MG63 (cell line): ENCODE measurements at regions not wholly inside any gene's neighbourhood (a gene's known extent, or its start where the extent isn't known, plus 50 kb on each side); places are given as distances from the start of the nearest gene placed in this dataset.
"Not testable (repeated sequence)": the region's sequence is repeated elsewhere in the genome, so short reads cannot be mapped to it uniquely, and the experiment has no call there.

Experiments
- DNase-seq: peaks from one replicate; pipeline ENCODE4 v3.0.0-alpha.2; 2020
- H3K27me3 ChIP-seq: fragments of 250-450 bp; sonication (Bioruptor Pico); 2 replicates; pipeline ENCODE4 v1.5.1; 2020; ENCODE audit warnings: mild to moderate bottlenecking, moderate library complexity
- H3K36me3 ChIP-seq: fragments of 250-450 bp; sonication (Bioruptor Pico); 2 replicates; pipeline ENCODE4 v1.5.1; 2020; ENCODE audit warnings: mild to moderate bottlenecking, moderate library complexity
- H3K4me3 ChIP-seq: fragments of 250-450 bp; sonication (Bioruptor Pico); 2 replicates; pipeline ENCODE4 v1.5.1; 2020; ENCODE audit warnings: mild to moderate bottlenecking, moderate library complexity
- H3K9me3 ChIP-seq: fragments of 250-450 bp; sonication (Bioruptor Pico); 2 replicates; pipeline ENCODE4 v1.5.1; 2020; ENCODE audit warnings: mild to moderate bottlenecking, moderate library complexity

DNA sequence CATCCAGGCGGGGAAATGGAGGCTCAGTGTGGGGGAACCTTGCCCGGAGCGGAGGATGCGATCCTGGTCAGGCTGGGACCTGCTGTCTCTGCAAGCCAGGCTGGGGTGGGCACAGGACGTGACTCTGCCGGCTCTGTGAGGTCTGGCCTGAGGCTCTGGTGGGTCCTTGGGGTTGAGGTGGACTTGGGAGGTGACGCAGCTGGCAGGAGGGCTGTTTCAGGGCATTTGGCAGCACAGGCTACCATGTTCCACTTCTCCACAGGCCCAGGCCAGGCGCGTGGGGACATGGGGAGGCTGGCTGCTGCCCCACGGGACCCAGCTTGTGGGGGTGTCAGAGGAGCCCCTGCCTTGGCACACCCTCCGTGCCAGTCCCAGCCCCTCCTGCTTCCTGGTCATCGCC, 1199.7 kb downstream of the BRD1 start:
- Histone ChIP-seq H3K9me3 (no peaks in the 10 kb centered on the region), H3K4me3 (no peak overlapping the region), H3K27me3 (no peaks in the 10 kb centered on the region), H3K36me3 (no peaks in the 10 kb centered on the region)
- no peak for DNase-seq

DNA sequence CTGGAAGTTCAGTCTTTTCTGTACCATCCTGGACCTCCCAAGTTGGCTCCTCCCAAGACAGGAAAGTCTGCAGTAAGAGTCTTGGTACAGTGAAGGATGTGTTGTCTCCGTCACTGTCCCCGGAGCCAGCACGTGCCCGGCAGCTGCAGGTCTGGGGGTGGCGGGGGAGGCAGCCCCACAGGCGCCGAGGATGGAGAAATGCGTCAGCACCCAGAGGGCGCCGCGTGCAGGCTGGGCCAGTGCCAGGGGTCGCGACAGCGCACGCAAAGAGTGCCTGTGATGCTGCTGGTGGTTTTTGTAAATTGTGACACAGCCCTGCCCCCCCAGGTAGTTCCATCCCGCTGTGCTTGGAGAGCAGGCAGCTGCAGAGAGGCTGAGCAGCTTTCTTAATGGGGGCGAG, 1200.5 kb downstream of the BRD1 start:
- Histone ChIP-seq H3K27me3 (no peaks in the 10 kb centered on the region), H3K9me3 (no peaks in the 10 kb centered on the region), H3K36me3 (no peaks in the 10 kb centered on the region), H3K4me3 (no peak overlapping the region)
- no peak for DNase-seq

DNA sequence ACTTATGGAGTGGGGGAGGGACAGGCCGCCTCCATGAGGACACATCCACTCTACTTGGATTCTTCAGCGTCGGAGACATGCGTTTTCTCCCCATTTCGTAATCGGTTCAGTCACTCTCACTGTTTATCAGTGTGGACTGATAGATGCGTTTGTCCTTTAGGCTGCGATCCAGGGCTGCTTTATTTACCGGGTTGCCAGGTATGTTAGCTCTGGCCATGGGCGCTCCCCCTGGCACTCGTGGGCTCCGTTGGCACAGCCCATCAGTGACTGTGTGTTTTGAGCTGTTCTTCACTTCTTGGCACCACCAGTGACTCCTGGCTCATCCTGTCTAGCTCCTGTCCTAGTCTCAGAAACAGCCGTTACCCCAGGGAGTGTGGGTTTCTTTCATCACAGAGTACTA, 1203.3 kb downstream of the BRD1 start:
- Histone ChIP-seq H3K4me3 (no peak overlapping the region), H3K36me3 (no peaks in the 10 kb centered on the region), H3K9me3 (no peaks in the 10 kb centered on the region), H3K27me3 (no peaks in the 10 kb centered on the region)
- DNase-seq = no peak

DNA sequence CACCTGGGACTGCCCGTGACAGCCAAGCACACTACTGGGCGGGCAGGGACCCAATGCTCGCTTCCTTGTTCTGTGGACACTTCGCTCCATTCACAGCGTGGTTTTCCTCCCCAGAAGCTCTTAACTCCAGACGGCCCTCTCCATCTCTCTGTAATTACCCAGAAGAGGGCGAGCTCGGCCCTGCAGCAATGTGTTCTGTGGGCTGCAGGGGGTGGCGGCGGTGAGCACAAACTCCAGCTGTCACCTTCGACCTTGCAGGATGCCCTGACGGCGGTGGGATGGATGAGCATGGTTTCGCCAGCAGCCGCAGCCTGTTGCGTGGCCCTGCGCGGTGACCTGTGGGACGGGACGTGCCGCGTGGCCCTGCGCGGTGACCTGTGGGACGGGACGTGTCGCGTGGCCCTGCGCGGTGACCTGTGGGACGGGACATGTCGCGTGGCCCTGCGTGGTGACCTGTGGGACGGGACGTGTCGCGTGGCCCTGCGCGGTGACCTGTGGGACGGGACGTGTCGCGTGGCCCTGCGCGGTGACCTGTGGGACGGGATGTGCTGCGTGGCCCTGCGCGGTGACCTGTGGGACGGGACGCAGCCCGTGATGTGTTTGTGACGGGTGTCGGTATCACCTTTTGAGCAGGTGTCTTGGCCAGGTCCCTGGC, 1204.7 kb downstream of the BRD1 start:
- DNase-seq = no peak
- Histone ChIP-seq H3K27me3 (no peaks in the 10 kb centered on the region), H3K9me3 (no peaks in the 10 kb centered on the region), H3K36me3 (no peaks in the 10 kb centered on the region), H3K4me3 (no peak overlapping the region)

DNA sequence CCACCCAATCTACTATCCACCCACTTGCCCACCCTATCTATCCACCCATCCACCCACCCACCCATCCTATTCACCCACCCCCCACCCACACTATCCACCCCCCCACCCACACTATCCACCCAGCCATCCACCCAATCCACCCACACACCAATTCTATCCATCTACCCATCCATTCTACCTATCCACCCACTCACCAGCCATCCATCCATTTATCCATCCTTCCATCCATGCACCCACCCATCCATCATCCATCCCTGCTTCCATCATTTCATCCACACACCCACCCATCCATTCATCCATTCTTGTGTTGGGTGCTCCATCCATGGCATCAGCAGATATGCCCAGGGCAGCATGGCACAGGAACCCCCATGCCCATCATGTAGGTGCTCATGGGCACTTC, 1206.6 kb downstream of the BRD1 start:
- DNase-seq = no peak
- H3K27me3 ChIP-seq = no peaks in the 10 kb centered on the region
- no peaks in the 10 kb centered on the region for H3K36me3 ChIP-seq
- H3K4me3 ChIP-seq = no peak overlapping the region
- H3K9me3 ChIP-seq = no peaks in the 10 kb centered on the region

DNA sequence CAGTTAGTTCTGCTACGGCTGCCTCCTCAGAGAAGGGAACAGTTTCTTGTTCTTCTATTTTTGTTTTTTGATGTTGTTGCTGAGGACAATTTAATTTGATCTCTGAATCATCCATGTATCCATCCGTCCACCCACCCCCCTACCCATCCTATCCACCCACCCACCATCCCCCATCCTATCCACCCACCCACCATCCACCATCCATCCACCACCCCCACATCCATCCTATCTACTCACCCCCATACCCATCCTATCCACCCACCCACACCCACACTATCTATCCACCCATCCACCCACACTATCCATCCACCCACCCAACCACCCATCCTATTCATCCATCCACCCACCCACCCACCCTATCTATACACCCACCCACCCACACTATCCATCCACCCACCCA, 1207.2 kb downstream of the BRD1 start:
- not testable (repeated sequence) for DNase-seq, H3K9me3 ChIP-seq, H3K36me3 ChIP-seq, H3K4me3 ChIP-seq, H3K27me3 ChIP-seq

DNA sequence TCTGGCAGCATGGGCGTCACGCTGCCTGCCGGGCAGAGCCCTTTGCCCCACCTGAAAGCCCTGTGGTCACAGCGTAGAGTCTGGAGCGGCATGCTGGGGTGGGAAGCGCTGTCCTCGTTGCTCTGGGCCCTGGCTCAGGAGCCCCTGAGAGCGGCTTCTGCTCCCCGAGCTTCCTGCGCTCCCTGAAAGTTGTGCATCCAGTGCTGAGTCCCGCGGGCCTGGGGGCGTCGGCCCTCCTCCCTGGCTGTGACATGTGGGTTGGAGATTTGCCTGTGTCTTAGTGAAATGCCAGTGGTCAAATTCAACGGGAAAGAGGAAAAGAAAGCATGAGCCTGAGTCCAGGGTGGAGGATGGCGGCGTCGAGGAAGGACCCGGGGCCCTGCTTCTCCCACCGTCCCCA, 1208.0 kb downstream of the BRD1 start:
- H3K36me3 ChIP-seq = no peaks in the 10 kb centered on the region
- H3K9me3 ChIP-seq = no peaks in the 10 kb centered on the region
- no peak for DNase-seq
- H3K27me3 ChIP-seq = no peaks in the 10 kb centered on the region
- no peak overlapping the region for H3K4me3 ChIP-seq

DNA sequence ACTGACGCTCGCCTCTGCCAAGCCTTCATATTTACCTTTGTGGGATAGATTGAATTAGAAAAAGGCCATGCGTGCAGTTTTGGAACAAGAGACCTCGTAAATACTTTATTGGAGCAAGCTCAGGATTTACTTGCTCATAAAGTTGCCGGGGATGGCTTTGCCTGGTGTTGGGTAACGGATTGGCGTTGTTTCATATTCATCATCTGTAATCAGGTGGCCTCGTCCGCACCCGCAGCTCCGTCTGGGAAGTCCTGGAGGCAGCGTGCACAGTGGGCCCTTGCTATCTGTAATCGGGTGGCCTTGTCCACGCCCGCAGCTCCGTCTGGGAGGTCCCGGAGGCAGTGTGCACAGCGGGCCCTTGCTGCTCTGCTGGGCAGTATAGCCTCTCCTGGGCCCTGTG, 1209.3 kb downstream of the BRD1 start:
- Histone ChIP-seq H3K9me3 (no peaks in the 10 kb centered on the region), H3K4me3 (no peak overlapping the region), H3K27me3 (no peaks in the 10 kb centered on the region), H3K36me3 (no peaks in the 10 kb centered on the region)
- no peak for DNase-seq

DNA sequence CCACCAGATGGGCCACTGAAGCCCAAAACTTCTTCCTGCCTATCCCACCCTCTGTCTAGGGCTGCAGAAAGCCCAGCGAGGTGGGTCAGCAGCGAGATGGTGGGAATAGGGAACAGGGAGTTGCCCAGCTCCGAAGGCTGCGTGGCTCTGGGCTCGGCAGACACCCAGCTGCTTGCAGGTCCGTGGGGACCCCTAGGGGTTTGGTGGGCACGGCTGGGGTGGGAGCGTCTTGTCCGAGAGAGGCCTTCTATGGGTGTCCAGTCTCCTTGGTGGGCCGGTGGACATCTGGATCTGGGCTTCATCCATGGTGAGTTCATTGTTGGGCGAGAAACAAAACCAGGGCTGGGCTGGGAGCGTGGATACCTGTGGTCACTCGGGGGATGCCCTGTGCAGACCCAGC, 1211.0 kb downstream of the BRD1 start:
- no peaks in the 10 kb centered on the region for H3K9me3 ChIP-seq
- H3K4me3 ChIP-seq = no peak overlapping the region
- DNase-seq = no peak
- H3K27me3 ChIP-seq = no peaks in the 10 kb centered on the region
- no peaks in the 10 kb centered on the region for H3K36me3 ChIP-seq

DNA sequence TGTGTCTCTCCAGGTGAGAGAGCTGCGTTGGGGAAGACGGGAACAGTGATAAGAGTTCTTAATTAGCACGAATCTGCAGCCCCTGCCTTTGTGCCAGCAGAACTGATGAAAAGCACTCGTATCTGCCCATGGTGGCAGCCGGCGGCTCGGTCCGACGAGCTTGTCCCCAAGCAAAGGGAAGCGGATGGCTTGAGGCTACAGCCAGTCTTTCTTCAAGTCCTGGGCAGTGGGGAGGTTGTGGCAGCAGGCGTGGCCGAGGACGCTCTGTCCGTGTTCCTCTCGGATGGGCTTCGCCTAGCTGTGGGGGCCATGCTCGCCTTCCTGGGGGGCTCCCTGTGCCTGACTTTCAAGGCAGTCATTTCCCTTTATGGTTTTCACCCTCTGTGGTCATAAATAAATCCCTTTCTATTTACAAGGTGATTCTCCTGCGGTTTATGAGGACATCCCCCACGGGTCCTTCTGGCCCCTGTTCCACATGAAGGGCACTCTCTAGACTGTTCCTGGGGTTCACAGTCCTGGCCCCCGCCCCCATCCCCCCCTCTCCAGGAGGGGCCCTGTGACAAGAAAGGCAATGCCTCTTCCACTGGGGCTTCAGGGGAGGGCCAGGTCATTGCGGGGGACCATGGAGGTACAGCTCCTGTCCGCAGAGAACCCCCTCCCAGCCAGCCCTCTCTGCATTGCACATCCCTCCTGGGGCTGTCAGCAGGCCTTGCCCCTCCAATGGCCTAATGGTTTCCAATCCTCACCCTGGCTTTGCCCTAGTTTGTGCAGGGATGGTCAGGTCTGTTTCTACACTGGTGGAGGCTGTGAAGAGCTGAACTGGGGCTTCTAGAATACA, 1212.3 kb downstream of the BRD1 start:
- Histone ChIP-seq H3K9me3 (no peaks in the 10 kb centered on the region), H3K36me3 (no peaks in the 10 kb centered on the region), H3K4me3 (no peak overlapping the region), H3K27me3 (no peaks in the 10 kb centered on the region)
- DNase-seq = no peak

DNA sequence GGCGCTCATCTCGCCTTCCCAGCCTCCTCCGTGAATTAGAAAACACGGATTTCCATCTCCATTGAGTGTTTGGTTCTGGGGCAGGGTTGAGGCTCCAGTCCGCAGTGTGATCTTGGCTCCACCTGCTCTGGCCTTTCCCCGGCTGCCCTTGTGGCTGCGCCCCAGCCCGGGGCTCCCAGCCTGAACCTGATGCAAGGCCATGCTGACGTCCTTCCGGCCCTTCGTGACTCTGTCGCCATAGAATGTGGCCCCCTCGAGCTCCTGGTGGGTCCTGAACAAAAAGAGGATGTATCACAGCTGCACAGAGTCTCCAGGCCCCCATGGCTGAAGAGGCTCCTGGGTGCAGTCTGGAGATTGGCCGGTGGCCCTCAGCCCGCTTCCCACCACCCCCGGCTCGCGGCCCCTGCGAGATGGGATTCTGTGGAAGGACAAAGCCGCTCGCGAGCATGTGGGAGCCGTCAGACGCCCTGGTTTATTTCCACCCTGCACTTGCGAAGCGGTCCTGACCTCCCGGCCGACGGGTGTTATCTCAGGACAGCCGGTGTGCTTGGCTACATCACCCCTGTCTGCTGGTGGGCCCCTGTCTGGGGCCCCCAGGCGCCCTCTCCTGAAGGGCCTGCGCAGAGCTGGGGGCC, 1214.0 kb downstream of the BRD1 start:
- no peaks in the 10 kb centered on the region for H3K27me3 ChIP-seq
- no peak overlapping the region for H3K4me3 ChIP-seq
- H3K36me3 ChIP-seq = no peaks in the 10 kb centered on the region
- DNase-seq = no peak
- H3K9me3 ChIP-seq = no peaks in the 10 kb centered on the region

DNA sequence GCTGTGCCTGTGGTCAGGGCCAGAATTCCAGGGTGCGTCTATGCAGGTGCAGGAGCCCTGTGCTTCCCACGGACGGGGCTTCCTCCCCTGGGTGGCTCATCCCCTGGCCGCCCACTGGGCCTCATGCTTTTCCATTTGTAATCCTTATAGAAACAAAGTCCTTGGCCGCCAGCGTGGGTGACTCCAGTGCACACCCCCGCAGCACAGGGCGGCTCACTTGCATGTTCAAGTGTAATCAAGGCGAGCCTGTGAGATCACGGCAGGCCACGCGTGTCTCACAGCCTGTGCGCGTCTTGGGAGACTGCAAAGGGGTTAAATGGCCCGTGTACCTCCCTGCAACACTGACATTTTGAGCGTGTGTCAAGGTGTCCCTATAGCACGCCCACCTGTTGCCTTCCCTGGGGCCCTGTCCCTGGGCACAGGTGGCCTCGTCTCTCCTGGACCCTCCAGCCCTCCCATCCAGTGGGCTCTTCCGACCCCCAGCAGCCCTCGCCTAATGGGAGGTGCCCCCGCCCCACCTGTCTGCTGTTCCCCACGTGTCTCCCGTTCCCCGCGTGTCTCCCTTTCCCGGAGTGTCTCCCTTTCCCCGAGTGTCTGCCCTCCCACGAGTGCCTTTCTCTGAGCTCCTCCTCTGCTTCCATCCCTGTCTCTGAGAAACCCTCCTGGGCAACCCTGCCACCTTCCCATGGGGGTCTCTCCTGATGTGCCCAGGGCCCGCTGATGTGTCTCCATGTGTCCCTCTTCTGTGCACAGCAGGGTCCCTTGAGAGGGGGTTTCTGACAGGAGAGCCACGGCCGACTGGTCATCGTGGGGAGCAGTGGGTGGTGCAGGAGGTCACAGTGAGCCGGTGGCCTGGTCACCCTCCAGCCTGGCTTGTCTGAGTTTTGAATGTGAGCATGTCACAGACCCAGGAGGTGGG, 1215.3 kb downstream of the BRD1 start:
- Histone ChIP-seq H3K36me3 (no peaks in the 10 kb centered on the region), H3K9me3 (no peaks in the 10 kb centered on the region), H3K4me3 (no peak overlapping the region), H3K27me3 (no peaks in the 10 kb centered on the region)
- no peak for DNase-seq

DNA sequence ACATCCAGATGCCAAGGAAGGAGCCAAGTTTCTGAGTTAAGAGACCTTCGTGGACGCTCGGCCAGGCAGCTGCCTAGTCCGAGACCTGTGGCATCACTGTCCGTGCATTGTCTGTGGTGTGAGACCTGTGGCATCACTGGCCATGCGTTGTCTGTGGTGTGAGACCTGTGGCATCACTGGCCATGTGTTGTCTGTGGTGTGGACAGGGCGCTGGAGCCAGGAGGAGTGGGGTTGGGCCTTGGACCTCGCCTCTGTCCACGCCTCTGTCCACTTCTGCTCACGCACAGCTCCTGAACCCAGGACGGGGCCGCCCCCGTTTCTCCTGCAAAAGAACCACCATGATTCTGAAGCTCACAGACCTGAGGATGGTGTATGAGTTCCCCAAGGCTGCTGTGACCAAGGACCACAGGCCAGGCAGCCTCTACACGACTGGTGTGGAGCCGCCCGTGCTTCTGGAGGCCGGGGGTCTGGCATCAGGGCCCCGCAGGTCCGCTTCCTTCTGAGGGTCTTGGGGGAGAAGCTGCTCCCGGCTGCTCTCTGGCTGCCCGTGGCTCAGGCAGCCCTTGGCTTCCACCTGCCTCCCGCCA, 1218.3 kb downstream of the BRD1 start:
- H3K9me3 ChIP-seq = no peaks in the 10 kb centered on the region
- no peaks in the 10 kb centered on the region for H3K36me3 ChIP-seq
- no peaks in the 10 kb centered on the region for H3K27me3 ChIP-seq
- DNase-seq = no peak
- no peak overlapping the region for H3K4me3 ChIP-seq

DNA sequence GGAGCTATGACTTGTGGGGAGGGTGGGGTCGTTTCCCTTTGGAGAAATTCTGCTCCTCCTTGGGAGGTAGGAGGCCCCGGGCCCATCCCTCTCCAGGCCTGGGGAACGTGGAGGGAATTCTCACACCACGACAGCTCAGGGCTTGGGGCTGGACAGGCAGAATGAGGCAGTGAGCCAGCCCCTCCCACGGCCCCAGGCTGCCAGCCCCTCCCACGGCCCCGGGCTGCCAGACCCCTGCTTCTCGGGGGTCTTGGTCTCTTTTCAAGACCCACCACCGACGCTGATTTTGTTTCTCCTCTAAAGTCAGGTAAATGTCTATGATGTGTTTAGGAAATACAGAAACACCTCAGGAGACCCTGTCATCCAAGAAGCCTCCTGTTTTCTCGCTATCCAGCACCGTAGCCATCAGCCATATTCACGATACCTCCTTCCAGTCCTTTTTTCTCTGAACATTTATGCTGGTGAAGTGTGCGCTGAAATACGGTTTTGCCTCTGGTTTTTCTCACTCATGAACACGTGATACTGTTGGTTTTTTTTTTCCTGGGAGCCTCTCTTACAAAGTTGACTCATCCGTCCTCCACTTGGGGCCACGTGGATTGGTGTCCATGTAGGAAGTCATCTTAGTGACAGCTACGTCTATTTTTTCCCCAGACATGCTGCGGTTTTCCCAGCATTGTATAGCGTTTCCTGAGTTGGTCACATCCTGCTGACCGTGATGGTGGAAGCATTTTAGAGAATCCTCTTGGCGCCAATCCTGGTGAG, 1219.6 kb downstream of the BRD1 start:
- Histone ChIP-seq H3K9me3 (no peaks in the 10 kb centered on the region), H3K36me3 (no peaks in the 10 kb centered on the region), H3K4me3 (no peak overlapping the region), H3K27me3 (no peaks in the 10 kb centered on the region)
- DNase-seq = no peak

DNA sequence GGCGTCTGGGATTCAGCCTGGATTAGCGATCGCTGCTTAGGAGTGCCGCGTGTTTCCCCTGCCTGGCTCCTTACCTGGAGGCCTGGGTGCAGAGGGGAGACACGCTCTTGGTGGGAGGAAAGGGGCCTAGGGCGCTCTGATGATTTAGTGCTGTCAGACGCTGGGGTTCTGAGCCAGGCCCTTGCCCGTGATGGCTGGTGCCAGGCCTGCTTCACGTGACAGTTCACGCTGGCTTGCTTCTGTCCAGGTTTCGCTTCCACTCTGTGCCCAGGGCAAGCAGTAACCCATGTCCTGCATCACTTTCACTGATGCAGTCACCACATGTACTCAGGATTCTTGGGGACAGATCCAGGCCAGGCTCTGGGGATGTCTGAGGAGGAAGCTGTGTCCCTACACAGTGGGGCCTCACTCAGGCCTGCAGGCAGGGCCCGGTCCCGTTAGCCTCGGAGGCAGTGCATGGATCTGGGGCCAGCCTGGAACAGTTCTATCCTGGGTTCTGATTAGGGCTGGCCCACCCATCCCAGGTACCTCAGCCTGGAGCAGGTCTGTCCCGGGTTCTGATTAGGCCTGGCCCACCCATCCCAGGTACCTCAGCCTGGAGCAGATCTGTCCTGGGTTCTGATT, 1220.9 kb downstream of the BRD1 start:
- DNase-seq = no peak
- Histone ChIP-seq H3K36me3 (no peaks in the 10 kb centered on the region), H3K4me3 (no peak overlapping the region), H3K9me3 (no peaks in the 10 kb centered on the region), H3K27me3 (no peaks in the 10 kb centered on the region)
